Activated naive CD4-positive, alpha-beta T cell (primary cell): ENCODE measurements at regions not wholly inside any gene's neighbourhood (a gene's known extent, or its start where the extent isn't known, plus 50 kb on each side); places are given as distances from the start of the nearest gene placed in this dataset.

ENCODE experiments used
- DNase-seq, 4 experiments: peaks; one replicate each; lab custom pipeline; 2025; lab: John Stamatoyannopoulos, UW

- no peak for DNase-seq
Measured at GRCh38 chr12:27382924-27383323, 50.3 kb downstream of the BMAL2 start.

DNA sequence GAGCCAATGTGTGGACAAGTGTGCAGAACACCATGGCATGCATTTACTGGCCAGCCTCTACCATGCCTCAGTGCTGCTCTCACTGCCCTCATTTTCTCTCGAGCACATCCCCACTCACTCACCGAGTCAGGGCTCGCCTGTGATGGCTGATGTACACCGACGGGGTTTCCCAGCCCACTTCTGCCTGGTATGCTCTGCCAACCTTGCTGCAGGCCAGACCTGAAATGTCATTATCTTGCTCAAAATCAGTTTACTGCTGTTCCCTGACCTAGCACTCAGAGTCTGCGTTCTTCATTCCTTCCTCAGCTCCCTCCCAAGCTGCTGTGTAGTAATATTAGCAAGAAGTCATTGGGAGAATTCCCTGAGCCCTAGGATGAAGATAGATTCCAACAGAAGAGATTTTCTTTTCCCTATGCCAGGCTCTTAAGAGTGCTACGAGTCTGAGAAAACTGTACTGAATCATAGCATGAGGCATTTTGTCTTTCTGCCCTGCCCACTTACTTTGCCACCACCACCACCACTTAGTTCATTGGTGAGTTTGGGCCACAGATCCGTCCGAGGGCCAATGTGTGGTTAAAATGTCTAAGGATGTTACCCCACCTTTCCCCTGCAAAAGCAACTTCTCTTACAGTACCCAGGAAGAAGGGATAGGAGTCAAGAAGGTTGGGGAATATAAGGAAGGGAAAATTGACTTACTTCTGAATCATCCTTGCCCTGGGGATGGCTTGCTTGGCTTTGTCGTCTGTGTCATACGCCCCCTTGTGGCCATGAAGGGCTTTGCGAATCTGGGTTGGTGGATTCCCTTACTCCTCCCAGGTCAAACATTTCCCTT is 51.0 kb downstream of the BMAL2 start:
- DNase-seq = peak; percentile 10 to 40 (median 13)

- no peak for DNase-seq
Measured at GRCh38 chr12:27384261-27384590, 51.6 kb downstream of the BMAL2 start.

GRCh38 chr12:27385766-27386564 is 53.3 kb downstream of the BMAL2 start:
- no peak for DNase-seq

- no peak for DNase-seq
Measured at GRCh38 chr12:27387473-27387872, 54.8 kb downstream of the BMAL2 start.

DNA sequence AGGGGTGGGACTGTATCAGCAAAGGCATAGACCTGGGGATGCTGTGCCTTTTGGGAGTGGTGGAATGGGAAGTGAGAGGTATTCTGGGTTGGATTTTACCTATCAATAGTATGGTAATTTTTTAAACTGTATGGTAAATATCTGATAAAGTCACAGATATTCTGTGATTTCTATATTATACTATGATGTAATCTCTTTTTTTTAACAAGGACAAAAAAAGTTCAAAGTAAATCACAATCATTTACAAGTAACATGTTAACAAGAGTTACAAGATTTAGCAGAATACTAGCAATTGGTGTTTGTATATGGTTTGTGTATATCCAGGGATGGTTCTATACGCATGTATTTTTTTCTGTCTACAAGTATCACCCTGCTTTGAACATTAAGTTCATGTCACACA is 56.0 kb downstream of the BMAL2 start:
- DNase-seq = no peak

- DNase-seq = no peak
Measured at GRCh38 chr12:27394676-27395075, 51.9 kb upstream of the SMCO2 start.

- DNase-seq = no peak
Measured at GRCh38 chr12:27396216-27396815, 50.2 kb upstream of the SMCO2 start.
